HG03064 (cell line): ENCODE measurements at regions not wholly inside any gene's neighbourhood (a gene's known extent, or its start where the extent isn't known, plus 50 kb on each side); places are given as distances from the start of the nearest gene placed in this dataset.
"Not testable (repeated sequence)": the region's sequence is repeated elsewhere in the genome, so short reads cannot be mapped to it uniquely, and the experiment has no call there.

Source experiments
- ATAC-seq: cut with Tn5 transposase; IDR thresholded peaks from one replicate; pipeline ENCODE4 v1.9.1; 2021; ENCODE audit warnings: low read depth; ENCODE audit not compliant: unreplicated experiment

- ATAC-seq = no peak
Measured at GRCh38 chr12:102299731-102300130, 102.1 kb upstream of the PMCH start.

- no peak for ATAC-seq
Measured at GRCh38 chr12:102298022-102298421, 100.4 kb upstream of the PMCH start.

- no peak for ATAC-seq
Measured at GRCh38 chr12:102297412-102297811, 99.8 kb upstream of the PMCH start.

GRCh38 chr12:102294568-102294967 is 96.9 kb upstream of the PMCH start:
- no peak for ATAC-seq

- ATAC-seq = not testable (repeated sequence)
Measured at GRCh38 chr12:102291498-102292440, 94.1 kb upstream of the PMCH start.

GRCh38 chr12:102289702-102290101 is 92.1 kb upstream of the PMCH start:
- not testable (repeated sequence) for ATAC-seq

- no peak for ATAC-seq
Measured at GRCh38 chr12:102281231-102281630, 83.6 kb upstream of the PMCH start.

- not testable (repeated sequence) for ATAC-seq
Measured at GRCh38 chr12:102255687-102256086, 58.1 kb upstream of the PMCH start.

- ATAC-seq = not testable (repeated sequence)
Measured at GRCh38 chr12:102251005-102251404, 53.4 kb upstream of the PMCH start.

- ATAC-seq = no peak
Measured at GRCh38 chr12:102249079-102249841, 51.6 kb upstream of the PMCH start.
